ENCODE measurements at regions not wholly inside any gene's neighbourhood (a gene's known extent, or its start where the extent isn't known, plus 50 kb on each side); places are given as distances from the start of the nearest gene placed in this dataset.

DNA sequence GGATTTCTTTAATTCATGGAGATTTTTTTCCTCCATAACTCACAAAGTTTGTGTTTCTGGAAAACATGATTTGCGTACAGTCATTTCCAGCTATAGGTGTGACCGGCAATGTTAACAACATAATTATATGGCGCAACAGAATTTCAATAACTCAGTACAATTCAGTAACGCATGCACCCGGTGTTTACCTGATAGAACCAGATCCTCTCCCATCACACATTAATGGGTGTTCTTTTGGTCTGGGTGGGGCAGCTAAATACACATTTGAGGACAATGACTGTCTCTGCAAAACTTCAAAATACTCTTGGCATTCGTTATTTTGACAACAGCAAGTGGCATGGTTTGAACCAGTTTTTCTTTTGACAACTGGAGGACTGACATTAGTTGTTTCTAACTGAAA is 102.3 kb downstream of the KLF6 start:
- H3K4me1 Mint-ChIP-seq (ENCODE audit: low read depth): no peaks in the 10 kb centered on the region
- intact Hi-C loops (cut with micrococcal nuclease): no loop called here

DNA sequence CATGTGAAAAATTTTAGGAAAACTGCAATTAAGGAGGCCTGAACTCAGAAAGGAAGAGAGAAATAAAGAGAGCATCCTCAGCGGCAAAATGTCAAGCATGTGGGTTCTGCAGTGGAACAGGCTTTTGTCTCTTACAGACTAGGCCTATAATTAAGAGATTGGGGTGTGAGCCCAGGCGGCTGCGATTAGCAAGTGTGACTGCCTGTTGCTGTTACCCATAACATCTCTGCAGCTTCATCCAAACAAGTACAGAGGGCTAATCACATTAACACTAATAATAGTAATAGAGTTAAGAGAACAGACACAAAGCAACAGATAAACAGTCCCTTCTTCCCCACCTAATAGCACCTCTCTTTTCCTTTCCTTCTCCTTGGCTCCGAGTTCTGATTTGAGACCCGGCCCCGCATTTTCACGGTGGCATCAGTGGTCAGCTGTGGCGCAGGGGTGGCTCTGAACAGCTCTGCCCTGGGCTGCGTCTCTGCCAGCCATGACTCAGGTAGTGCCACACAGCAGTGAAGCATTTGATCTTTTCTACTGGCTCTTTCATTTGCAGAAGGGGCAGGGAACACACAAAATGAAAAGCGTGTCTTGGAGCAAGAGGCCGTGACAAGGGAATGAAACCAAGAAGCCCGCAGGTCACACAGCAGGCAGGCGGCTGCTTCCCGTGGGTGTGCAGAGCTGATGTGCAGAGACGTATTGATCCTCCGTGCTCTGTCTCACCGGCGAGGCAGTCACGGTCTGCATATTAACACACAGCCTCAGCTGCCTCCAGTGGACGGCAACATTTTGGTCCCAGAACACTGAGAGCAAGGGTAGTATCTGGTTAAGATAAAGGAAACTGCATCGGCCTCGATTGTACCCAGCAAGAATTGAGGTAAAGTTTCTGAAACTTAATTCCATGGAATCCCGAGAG is 103.1 kb downstream of the KLF6 start:
- H3K9me3 Mint-ChIP-seq: no peaks in the 10 kb centered on the region
- H3K27me3 Mint-ChIP-seq: peaks cover 6% of the 10 kb centered on the region
- peaks cover under 1% of the 10 kb centered on the region for H3K4me1 Mint-ChIP-seq (ENCODE audit: low read depth)

More for the DNA sequence above, 102.3 kb downstream of the KLF6 start:
- peaks cover 8% of the 10 kb centered on the region for H3K27me3 Mint-ChIP-seq
- no peak overlapping the region for H3K27ac Mint-ChIP-seq
- no peaks in the 10 kb centered on the region for H3K9me3 Mint-ChIP-seq
- H3K4me3 Mint-ChIP-seq: no peak overlapping the region
- no peaks in the 10 kb centered on the region for H3K36me3 Mint-ChIP-seq (ENCODE audit: low read depth)

GRCh38 chr10:3679950-3680629 is 104.9 kb downstream of the KLF6 start:
- peaks cover 6% of the 10 kb centered on the region for H3K27me3 Mint-ChIP-seq
- no peaks in the 10 kb centered on the region for H3K36me3 Mint-ChIP-seq (ENCODE audit: low read depth)
- no peaks in the 10 kb centered on the region for H3K9me3 Mint-ChIP-seq
- H3K27ac Mint-ChIP-seq: no peak overlapping the region
- intact Hi-C loops (cut with micrococcal nuclease): no loop called here
- peaks cover 8% of the 10 kb centered on the region for H3K4me1 Mint-ChIP-seq (ENCODE audit: low read depth)
- H3K4me3 Mint-ChIP-seq: no peak overlapping the region

More for the DNA sequence above, 103.1 kb downstream of the KLF6 start:
- Mint-ChIP-seq H3K4me3 (no peak overlapping the region), H3K27ac (no peak overlapping the region), H3K36me3 (ENCODE audit: low read depth) (no peaks in the 10 kb centered on the region)
- intact Hi-C loops (cut with micrococcal nuclease): no loop called here

- Mint-ChIP-seq H3K36me3 (ENCODE audit: low read depth) (no peaks in the 10 kb centered on the region), H3K4me1 (ENCODE audit: low read depth) (peaks cover 8% of the 10 kb centered on the region), H3K9me3 (no peaks in the 10 kb centered on the region), H3K4me3 (no peak overlapping the region), H3K27ac (no peak overlapping the region), H3K27me3 (peaks cover 3% of the 10 kb centered on the region)
- intact Hi-C loops (cut with micrococcal nuclease): no loop called here
Observed at GRCh38 chr10:3678629-3679227, 106.3 kb downstream of the KLF6 start.

GRCh38 chr10:3676564-3676963 is 108.4 kb downstream of the KLF6 start:
- H3K36me3 Mint-ChIP-seq (ENCODE audit: low read depth): no peaks in the 10 kb centered on the region
- H3K4me3 Mint-ChIP-seq: no peak overlapping the region
- peaks cover 11% of the 10 kb centered on the region for H3K4me1 Mint-ChIP-seq (ENCODE audit: low read depth)
- H3K9me3 Mint-ChIP-seq: no peaks in the 10 kb centered on the region
- H3K27me3 Mint-ChIP-seq: peaks cover 3% of the 10 kb centered on the region
- no peak overlapping the region for H3K27ac Mint-ChIP-seq
- intact Hi-C loops (cut with micrococcal nuclease): no loop called here

- peaks cover 39% of the 10 kb centered on the region for H3K4me1 Mint-ChIP-seq (ENCODE audit: low read depth)
- H3K9me3 Mint-ChIP-seq: no peaks in the 10 kb centered on the region
- peaks cover 12% of the 10 kb centered on the region for H3K27me3 Mint-ChIP-seq
- H3K27ac Mint-ChIP-seq: no peak overlapping the region
- intact Hi-C loops (cut with micrococcal nuclease): no loop called here
- H3K36me3 Mint-ChIP-seq (ENCODE audit: low read depth): no peaks in the 10 kb centered on the region
- H3K4me3 Mint-ChIP-seq: no peak overlapping the region
Observed at GRCh38 chr10:3672220-3672619, 112.8 kb downstream of the KLF6 start.

DNA sequence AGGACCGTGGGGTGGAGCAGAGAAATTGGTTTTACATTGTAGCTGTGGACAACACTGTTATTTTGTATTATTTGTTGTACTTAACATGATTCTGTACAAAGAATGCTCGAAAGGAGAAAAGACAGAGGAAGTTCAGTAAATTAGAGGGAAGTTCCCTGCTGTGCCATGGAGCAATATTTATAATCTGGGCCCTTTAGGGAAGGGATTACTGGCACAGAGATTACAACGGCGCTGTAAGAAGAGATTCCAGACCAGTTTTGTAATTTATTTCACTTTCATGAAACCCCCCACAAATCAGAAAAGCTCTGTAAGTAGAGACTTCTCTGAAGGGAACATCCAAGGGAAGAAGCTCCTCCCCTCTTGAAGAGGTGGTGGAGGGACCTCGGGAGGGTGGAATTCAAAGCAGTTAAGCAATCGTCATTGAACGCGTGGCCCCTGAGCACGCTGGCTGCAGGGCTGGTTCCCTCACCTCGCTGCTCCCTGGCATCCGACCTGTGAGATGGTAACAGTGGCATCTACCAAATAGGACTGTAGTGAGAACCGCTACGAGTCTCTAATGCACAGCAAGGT is 113.5 kb downstream of the KLF6 start:
- no peaks in the 10 kb centered on the region for H3K9me3 Mint-ChIP-seq
- intact Hi-C loops (cut with micrococcal nuclease): no loop called here
- H3K27ac Mint-ChIP-seq: peak overlapping the region; percentile 52
- H3K36me3 Mint-ChIP-seq (ENCODE audit: low read depth): no peaks in the 10 kb centered on the region
- H3K27me3 Mint-ChIP-seq: peaks cover 14% of the 10 kb centered on the region
- H3K4me3 Mint-ChIP-seq: no peak overlapping the region
- peaks cover 40% of the 10 kb centered on the region for H3K4me1 Mint-ChIP-seq (ENCODE audit: low read depth)

DNA sequence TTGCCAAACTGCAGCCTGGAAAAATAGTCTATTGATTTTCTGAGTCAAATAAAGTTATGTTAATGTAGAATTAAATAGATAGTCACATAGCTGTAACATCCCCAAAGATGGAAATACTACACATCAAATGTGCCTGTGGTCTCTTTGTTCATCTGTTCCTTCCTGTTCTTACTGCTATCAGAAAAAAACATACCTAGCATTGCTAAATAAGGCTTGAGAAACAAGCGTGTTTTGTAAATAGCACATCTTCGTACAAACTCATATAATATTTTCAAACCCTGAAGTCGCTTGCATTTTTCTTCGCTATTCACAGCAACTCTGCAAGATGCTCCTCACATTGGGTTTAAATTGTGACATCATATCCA is 116.1 kb downstream of the KLF6 start:
- H3K36me3 Mint-ChIP-seq (ENCODE audit: low read depth): no peaks in the 10 kb centered on the region
- no peak overlapping the region for H3K4me3 Mint-ChIP-seq
- H3K4me1 Mint-ChIP-seq (ENCODE audit: low read depth): peaks cover 37% of the 10 kb centered on the region
- H3K9me3 Mint-ChIP-seq: no peaks in the 10 kb centered on the region
- intact Hi-C loops (cut with micrococcal nuclease): no loop called here
- H3K27ac Mint-ChIP-seq: no peak overlapping the region
- H3K27me3 Mint-ChIP-seq: peaks cover 18% of the 10 kb centered on the region

- H3K27ac Mint-ChIP-seq: peak overlapping the region; percentile 69
- H3K27me3 Mint-ChIP-seq: peaks cover 18% of the 10 kb centered on the region
- H3K4me1 Mint-ChIP-seq (ENCODE audit: low read depth): peaks cover 37% of the 10 kb centered on the region
- H3K36me3 Mint-ChIP-seq (ENCODE audit: low read depth): no peaks in the 10 kb centered on the region
- H3K9me3 Mint-ChIP-seq: no peaks in the 10 kb centered on the region
- H3K4me3 Mint-ChIP-seq: peak overlapping the region; percentile 62
- intact Hi-C loops (cut with micrococcal nuclease): no loop called here
Observed at GRCh38 chr10:3668276-3668965, 116.6 kb downstream of the KLF6 start.

- Mint-ChIP-seq H3K27ac (no peak overlapping the region), H3K9me3 (no peaks in the 10 kb centered on the region), H3K27me3 (peaks cover 18% of the 10 kb centered on the region), H3K36me3 (ENCODE audit: low read depth) (no peaks in the 10 kb centered on the region), H3K4me1 (ENCODE audit: low read depth) (peaks cover 36% of the 10 kb centered on the region), H3K4me3 (no peak overlapping the region)
- intact Hi-C loops (cut with micrococcal nuclease): no loop called here
Observed at GRCh38 chr10:3666525-3667302, 118.3 kb downstream of the KLF6 start.

GRCh38 chr10:3665316-3665908 is 119.6 kb downstream of the KLF6 start:
- Mint-ChIP-seq H3K4me3 (no peak overlapping the region), H3K36me3 (ENCODE audit: low read depth) (no peaks in the 10 kb centered on the region)
- intact Hi-C loops (cut with micrococcal nuclease): no loop called here

DNA sequence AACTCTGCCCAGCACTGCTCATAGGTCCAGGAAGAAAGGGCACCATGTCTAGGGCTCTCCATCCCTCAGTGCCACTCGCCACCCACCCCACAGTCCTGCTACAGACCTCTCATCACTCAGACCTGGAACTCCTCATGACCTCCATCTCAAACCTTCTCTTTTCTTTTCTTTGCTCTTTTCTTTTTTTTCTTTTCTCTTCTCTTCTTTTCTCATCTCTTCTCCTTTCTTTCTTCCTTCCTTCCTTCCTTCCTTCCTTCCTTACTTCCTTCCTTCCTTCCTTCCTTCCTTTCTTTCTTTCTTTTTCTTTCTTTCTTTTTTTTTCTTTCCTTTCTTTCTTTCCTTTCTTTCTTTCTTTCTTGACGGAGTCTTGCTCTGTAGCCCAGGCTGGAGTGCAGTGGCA is 122.2 kb downstream of the KLF6 start:
- Mint-ChIP-seq H3K4me1 (ENCODE audit: low read depth) (peaks cover 8% of the 10 kb centered on the region), H3K36me3 (ENCODE audit: low read depth) (no peaks in the 10 kb centered on the region), H3K4me3 (no peak overlapping the region), H3K27ac (no peak overlapping the region), H3K9me3 (no peaks in the 10 kb centered on the region), H3K27me3 (peaks cover 7% of the 10 kb centered on the region)
- intact Hi-C loops (cut with micrococcal nuclease): loop anchor here (2.0 kb wide), 1 partner anchor 50 kb away; no protein-coding TSS in a partner anchor

More at GRCh38 chr10:3665316-3665908, 119.6 kb downstream of the KLF6 start:
- Mint-ChIP-seq H3K9me3 (no peaks in the 10 kb centered on the region), H3K4me1 (ENCODE audit: low read depth) (peaks cover 23% of the 10 kb centered on the region), H3K27ac (peak overlapping the region; percentile 31), H3K27me3 (peaks cover 18% of the 10 kb centered on the region)
